DMS153 treated with DMSO at 0.1 percent for 48 hours (cell line): ENCODE measurements at regions not wholly inside any gene's neighbourhood (a gene's known extent, or its start where the extent isn't known, plus 50 kb on each side); places are given as distances from the start of the nearest gene placed in this dataset.
"Not testable (repeated sequence)": the region's sequence is repeated elsewhere in the genome, so short reads cannot be mapped to it uniquely, and the experiment has no call there.

Source experiments
- DNase-seq: peaks from one replicate; lab custom pipeline; 2025; ENCODE audit not compliant: unreplicated experiment; lab: John Stamatoyannopoulos, UW

- DNase-seq, result no peak
Observed at GRCh38 chr4:85102606-85103005, 136.1 kb upstream of the WDFY3 start.

- DNase-seq, result no peak
Observed at GRCh38 chr4:85106166-85106565, 139.7 kb upstream of the WDFY3 start.

- DNase-seq, result no peak
Observed at GRCh38 chr4:85106805-85107336, 140.4 kb upstream of the WDFY3 start.

GRCh38 chr4:85107553-85107952, 141.1 kb upstream of the WDFY3 start:
- DNase-seq, result no peak

- DNase-seq, result no peak
Observed at GRCh38 chr4:85113706-85114105, 147.2 kb upstream of the WDFY3 start.

GRCh38 chr4:85114526-85114925, 148.0 kb upstream of the WDFY3 start:
- DNase-seq, result no peak

- no peak for DNase-seq
Observed at GRCh38 chr4:85116008-85116407, 149.5 kb upstream of the WDFY3 start.

- no peak for DNase-seq
Observed at GRCh38 chr4:85125688-85126087, 159.2 kb upstream of the WDFY3 start.

- no peak for DNase-seq
Observed at GRCh38 chr4:85126991-85127591, 160.6 kb upstream of the WDFY3 start.

- no peak for DNase-seq
Observed at GRCh38 chr4:85127653-85128052, 161.2 kb upstream of the WDFY3 start.

- DNase-seq, result no peak
Observed at GRCh38 chr4:85128246-85129204, 162.0 kb upstream of the WDFY3 start.

GRCh38 chr4:85129354-85130125, 163.1 kb upstream of the WDFY3 start:
- DNase-seq, result not testable (repeated sequence)

GRCh38 chr4:85132117-85132516, 165.6 kb upstream of the WDFY3 start:
- no peak for DNase-seq

GRCh38 chr4:85132570-85132969, 166.1 kb upstream of the WDFY3 start:
- DNase-seq, result no peak

GRCh38 chr4:85139749-85140148, 173.3 kb upstream of the WDFY3 start:
- DNase-seq, result not testable (repeated sequence)

- DNase-seq, result no peak
Observed at GRCh38 chr4:85142451-85142850, 176.0 kb upstream of the WDFY3 start.

GRCh38 chr4:85147481-85148076, 181.1 kb upstream of the WDFY3 start:
- peak; percentile 90 for DNase-seq

GRCh38 chr4:85149676-85150075, 183.2 kb upstream of the WDFY3 start:
- no peak for DNase-seq

- no peak for DNase-seq
Observed at GRCh38 chr4:85151371-85151770, 184.9 kb upstream of the WDFY3 start.

GRCh38 chr4:85151786-85152185, 185.3 kb upstream of the WDFY3 start:
- DNase-seq, result no peak

GRCh38 chr4:85152480-85152879, 186.0 kb upstream of the WDFY3 start:
- no peak for DNase-seq
